ENCODE measurements at regions not wholly inside any gene's neighbourhood (a gene's known extent, or its start where the extent isn't known, plus 50 kb on each side); places are given as distances from the start of the nearest gene placed in this dataset.
A peak's percentile ranks its signal among the peaks of the same experiment; 100 is the strongest.

DNA sequence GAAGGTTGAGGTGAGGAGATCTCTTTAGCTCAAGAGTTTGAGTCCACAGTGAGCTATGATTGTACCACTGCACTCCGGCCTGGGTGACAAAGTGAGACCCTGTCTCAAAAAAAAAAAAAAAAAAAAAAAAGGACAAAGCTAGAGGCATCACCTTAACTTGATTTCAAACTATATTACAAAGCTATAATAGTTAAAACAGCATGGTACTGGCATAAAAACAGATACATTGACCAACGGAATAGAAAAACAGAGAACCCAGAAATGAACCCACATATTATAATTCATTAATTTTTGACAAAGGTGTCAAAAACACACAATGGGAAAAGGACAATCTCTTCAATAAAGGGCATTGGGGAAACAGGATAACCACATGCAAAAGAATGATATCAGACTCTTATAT, 50.8 kb upstream of the MBOAT1 start:
- Histone ChIP-seq H3K9me3 (ENCODE audit: insufficient read depth, low read length) (no peaks in the 10 kb centered on the region), H2AFZ (ENCODE audit: low read depth, low read length) (no peak overlapping the region), H3K4me1 (ENCODE audit: low read length) (peaks cover 20% of the 10 kb centered on the region), H3K4me2 (ENCODE audit: low read length) (no peak overlapping the region), H3K79me2 (ENCODE audit: low read length) (no peaks in the 10 kb centered on the region), H3K9ac (ENCODE audit: low read length) (no peak overlapping the region), H3K27me3 (ENCODE audit: low read depth, low read length) (no peaks in the 10 kb centered on the region), H3K4me3 (ENCODE audit: low read length) (no peak overlapping the region), H3K27ac (ENCODE audit: low read length) (no peak overlapping the region), H3K36me3 (replicated peaks; ENCODE audit: low read depth, low read length) (no peaks in the 10 kb centered on the region), H4K20me1 (ENCODE audit: insufficient read depth, low read length) (no peaks in the 10 kb centered on the region)
- TF ChIP-seq, protein P1, sequence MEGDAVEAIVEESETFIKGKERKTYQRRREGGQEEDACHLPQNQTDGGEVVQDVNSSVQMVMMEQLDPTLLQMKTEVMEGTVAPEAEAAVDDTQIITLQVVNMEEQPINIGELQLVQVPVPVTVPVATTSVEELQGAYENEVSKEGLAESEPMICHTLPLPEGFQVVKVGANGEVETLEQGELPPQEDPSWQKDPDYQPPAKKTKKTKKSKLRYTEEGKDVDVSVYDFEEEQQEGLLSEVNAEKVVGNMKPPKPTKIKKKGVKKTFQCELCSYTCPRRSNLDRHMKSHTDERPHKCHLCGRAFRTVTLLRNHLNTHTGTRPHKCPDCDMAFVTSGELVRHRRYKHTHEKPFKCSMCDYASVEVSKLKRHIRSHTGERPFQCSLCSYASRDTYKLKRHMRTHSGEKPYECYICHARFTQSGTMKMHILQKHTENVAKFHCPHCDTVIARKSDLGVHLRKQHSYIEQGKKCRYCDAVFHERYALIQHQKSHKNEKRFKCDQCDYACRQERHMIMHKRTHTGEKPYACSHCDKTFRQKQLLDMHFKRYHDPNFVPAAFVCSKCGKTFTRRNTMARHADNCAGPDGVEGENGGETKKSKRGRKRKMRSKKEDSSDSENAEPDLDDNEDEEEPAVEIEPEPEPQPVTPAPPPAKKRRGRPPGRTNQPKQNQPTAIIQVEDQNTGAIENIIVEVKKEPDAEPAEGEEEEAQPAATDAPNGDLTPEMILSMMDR (IDR thresholded peaks at IDR 0.05; ENCODE audit: low read depth, low read length) = no peak
- TF ChIP-seq EZH2phosphoT487 (IDR thresholded peaks at IDR 0.05; ENCODE audit: low read depth) = no peak

DNA sequence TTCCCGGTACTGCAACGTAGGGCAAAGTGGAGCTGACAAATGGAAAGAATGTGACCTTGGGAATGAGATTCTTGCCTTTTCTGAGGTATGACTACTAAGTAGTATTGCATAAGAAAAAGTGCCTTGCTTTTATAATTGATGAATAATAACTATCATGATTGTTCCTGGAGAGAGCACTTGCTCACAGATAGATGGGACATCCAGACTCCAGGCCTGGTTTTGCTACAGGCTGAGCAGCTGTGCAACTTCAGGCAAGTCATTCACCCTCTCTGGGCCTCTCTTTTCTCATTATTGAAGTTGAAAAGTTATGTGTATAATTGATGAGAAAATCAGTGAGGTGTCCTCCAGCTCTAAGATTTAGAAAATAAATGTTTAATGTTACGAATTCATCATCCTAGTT, 53.6 kb upstream of the MBOAT1 start:
- H3K27ac ChIP-seq (ENCODE audit: low read length) = no peak overlapping the region
- no peak for TF ChIP-seq EZH2phosphoT487 (IDR thresholded peaks at IDR 0.05; ENCODE audit: low read depth)
- TF ChIP-seq, protein P1 (IDR thresholded peaks at IDR 0.05; ENCODE audit: low read depth, low read length) = no peak
- no peak overlapping the region for H2AFZ ChIP-seq (ENCODE audit: low read depth, low read length)
- no peaks in the 10 kb centered on the region for H4K20me1 ChIP-seq (ENCODE audit: insufficient read depth, low read length)
- no peak overlapping the region for H3K4me2 ChIP-seq (ENCODE audit: low read length)
- no peaks in the 10 kb centered on the region for H3K27me3 ChIP-seq (ENCODE audit: low read depth, low read length)
- no peaks in the 10 kb centered on the region for H3K79me2 ChIP-seq (ENCODE audit: low read length)
- no peaks in the 10 kb centered on the region for H3K9me3 ChIP-seq (ENCODE audit: insufficient read depth, low read length)
- no peak overlapping the region for H3K9ac ChIP-seq (ENCODE audit: low read length)
- no peak overlapping the region for H3K4me3 ChIP-seq (ENCODE audit: low read length)
- no peaks in the 10 kb centered on the region for H3K36me3 ChIP-seq (replicated peaks; ENCODE audit: low read depth, low read length)
- H3K4me1 ChIP-seq (ENCODE audit: low read length) = peaks cover 20% of the 10 kb centered on the region

DNA sequence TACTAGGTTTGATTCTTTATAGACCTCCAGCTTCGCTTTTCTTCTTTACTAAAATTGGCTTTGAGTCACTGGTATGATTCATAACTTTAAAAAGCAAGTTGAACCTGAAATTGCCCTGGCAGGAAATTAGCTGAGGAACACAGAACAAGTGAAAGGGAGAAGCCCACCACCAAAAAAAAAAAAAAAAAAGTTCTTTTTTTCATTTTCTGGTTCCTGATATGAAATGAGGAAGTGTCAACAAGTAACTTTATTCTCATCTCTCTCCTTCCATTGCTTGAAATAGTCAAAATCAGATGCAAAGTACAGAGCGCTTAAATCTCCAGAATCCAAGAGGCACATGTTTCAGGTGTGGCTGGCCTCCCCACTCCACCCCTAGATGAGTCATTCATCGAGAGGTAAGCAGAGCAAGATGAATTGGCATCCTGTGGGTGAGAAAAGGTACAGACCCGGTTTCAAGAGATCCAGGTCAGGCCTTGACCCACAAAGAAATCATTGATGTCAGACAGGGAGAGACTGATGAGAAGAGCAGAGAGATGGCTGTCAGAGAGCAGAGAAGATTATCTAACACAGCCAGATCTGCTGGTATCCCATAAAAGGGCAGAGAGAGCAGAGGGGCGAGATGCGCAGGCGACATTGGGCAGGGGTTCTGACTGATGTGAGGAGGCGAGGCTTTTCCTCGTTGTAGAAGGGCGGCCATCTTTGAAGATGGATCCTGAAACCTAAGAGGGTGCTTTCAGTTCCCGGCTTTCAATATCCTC, 54.8 kb upstream of the MBOAT1 start:
- TF ChIP-seq EZH2phosphoT487 (IDR thresholded peaks at IDR 0.05; ENCODE audit: low read depth) = no peak
- TF ChIP-seq, protein P1 (IDR thresholded peaks at IDR 0.05; ENCODE audit: low read depth, low read length) = no peak
- Histone ChIP-seq H3K4me2 (ENCODE audit: low read length) (peak overlapping the region; percentile 69), H3K9ac (ENCODE audit: low read length) (peak overlapping the region; percentile 51; the same call in 1 of the 2 replicates), H2AFZ (ENCODE audit: low read depth, low read length) (peak overlapping the region; percentile 87), H3K9me3 (ENCODE audit: insufficient read depth, low read length) (no peaks in the 10 kb centered on the region), H3K27ac (ENCODE audit: low read length) (peak overlapping the region; percentile 82), H3K27me3 (ENCODE audit: low read depth, low read length) (no peaks in the 10 kb centered on the region), H3K36me3 (replicated peaks; ENCODE audit: low read depth, low read length) (no peaks in the 10 kb centered on the region), H4K20me1 (ENCODE audit: insufficient read depth, low read length) (no peaks in the 10 kb centered on the region), H3K79me2 (ENCODE audit: low read length) (no peaks in the 10 kb centered on the region), H3K4me1 (ENCODE audit: low read length) (peaks cover 20% of the 10 kb centered on the region), H3K4me3 (ENCODE audit: low read length) (peak overlapping the region; percentile 51)

DNA sequence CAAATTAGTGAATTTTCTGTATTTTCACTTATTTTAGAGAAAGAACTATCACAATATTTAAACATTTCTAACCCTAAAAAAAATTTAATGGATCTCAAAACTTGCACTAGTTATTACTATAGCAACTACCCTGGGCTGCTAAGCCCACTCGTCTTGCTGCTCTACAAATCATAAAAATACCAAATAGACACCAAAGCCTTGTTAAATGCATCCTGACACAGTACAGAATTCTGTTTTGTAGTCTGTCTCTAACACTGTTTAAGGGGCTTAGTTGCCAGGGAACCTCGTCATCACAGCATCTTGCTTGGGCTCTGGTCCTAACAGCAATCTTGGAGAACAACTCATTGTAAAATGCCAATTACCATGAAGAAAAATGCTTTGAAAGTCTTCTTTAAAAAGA, 56.9 kb upstream of the MBOAT1 start:
- Histone ChIP-seq H3K27ac (ENCODE audit: low read length) (no peak overlapping the region), H3K4me2 (ENCODE audit: low read length) (no peak overlapping the region), H3K4me3 (ENCODE audit: low read length) (no peak overlapping the region), H3K79me2 (ENCODE audit: low read length) (no peaks in the 10 kb centered on the region), H3K27me3 (ENCODE audit: low read depth, low read length) (no peaks in the 10 kb centered on the region), H3K36me3 (replicated peaks; ENCODE audit: low read depth, low read length) (no peaks in the 10 kb centered on the region), H3K4me1 (ENCODE audit: low read length) (peaks cover 20% of the 10 kb centered on the region), H3K9ac (ENCODE audit: low read length) (no peak overlapping the region), H2AFZ (ENCODE audit: low read depth, low read length) (no peak overlapping the region), H3K9me3 (ENCODE audit: insufficient read depth, low read length) (no peaks in the 10 kb centered on the region), H4K20me1 (ENCODE audit: insufficient read depth, low read length) (no peaks in the 10 kb centered on the region)
- TF ChIP-seq EZH2phosphoT487 (IDR thresholded peaks at IDR 0.05; ENCODE audit: low read depth) = no peak
- TF ChIP-seq, protein P1 (IDR thresholded peaks at IDR 0.05; ENCODE audit: low read depth, low read length) = no peak
